GM19455 (cell line): ENCODE measurements at regions not wholly inside any gene's neighbourhood (a gene's known extent, or its start where the extent isn't known, plus 50 kb on each side); places are given as distances from the start of the nearest gene placed in this dataset.

Experiments
- ATAC-seq: cut with Tn5 transposase; IDR thresholded peaks from one replicate; pipeline ENCODE4 v1.9.1; 2021; ENCODE audit not compliant: unreplicated experiment

GRCh38 chr6:145169726-145170224, 565.5 kb downstream of the EPM2A start:
- ATAC-seq: no peak

GRCh38 chr6:145175470-145175869, 559.9 kb downstream of the EPM2A start:
- ATAC-seq: no peak

- no peak for ATAC-seq
Observed at GRCh38 chr6:145178391-145178790, 556.9 kb downstream of the EPM2A start.

GRCh38 chr6:145187491-145188206, 547.7 kb downstream of the EPM2A start:
- ATAC-seq: no peak

GRCh38 chr6:145189836-145190235, 545.5 kb downstream of the EPM2A start:
- ATAC-seq: no peak

GRCh38 chr6:145194389-145194788, 540.9 kb downstream of the EPM2A start:
- ATAC-seq: no peak

GRCh38 chr6:145199961-145200360, 535.4 kb downstream of the EPM2A start:
- no peak for ATAC-seq

- ATAC-seq: no peak
Observed at GRCh38 chr6:145204301-145204700, 531.0 kb downstream of the EPM2A start.

GRCh38 chr6:145206247-145206907, 528.9 kb downstream of the EPM2A start:
- no peak for ATAC-seq

- no peak for ATAC-seq
Observed at GRCh38 chr6:145208474-145208873, 526.8 kb downstream of the EPM2A start.

GRCh38 chr6:145209272-145209671, 526.0 kb downstream of the EPM2A start:
- ATAC-seq: no peak

- ATAC-seq: peak; percentile 15
Observed at GRCh38 chr6:145212813-145213212, 522.5 kb downstream of the EPM2A start.

GRCh38 chr6:145213614-145214013, 521.7 kb downstream of the EPM2A start:
- peak; percentile 94 for ATAC-seq

GRCh38 chr6:145214570-145214969, 520.8 kb downstream of the EPM2A start:
- no peak for ATAC-seq

- ATAC-seq: no peak
Observed at GRCh38 chr6:145224450-145224849, 510.9 kb downstream of the EPM2A start.

- ATAC-seq: no peak
Observed at GRCh38 chr6:145225500-145225899, 509.8 kb downstream of the EPM2A start.

GRCh38 chr6:145227593-145227992, 507.7 kb downstream of the EPM2A start:
- no peak for ATAC-seq

GRCh38 chr6:145228962-145229582, 506.2 kb downstream of the EPM2A start:
- ATAC-seq: no peak

GRCh38 chr6:145233955-145234354, 501.4 kb downstream of the EPM2A start:
- no peak for ATAC-seq

GRCh38 chr6:145235207-145235606, 500.1 kb downstream of the EPM2A start:
- no peak for ATAC-seq

- no peak for ATAC-seq
Observed at GRCh38 chr6:145238787-145239186, 496.5 kb downstream of the EPM2A start.

- ATAC-seq: no peak
Observed at GRCh38 chr6:145241039-145241438, 494.3 kb downstream of the EPM2A start.
